ENCODE measurements at regions not wholly inside any gene's neighbourhood (a gene's known extent, or its start where the extent isn't known, plus 50 kb on each side); places are given as distances from the start of the nearest gene placed in this dataset.

GRCh38 chr6:163726037-163726695 lies 311.6 kb downstream of the QKI start:
- CTCF ChIA-PET = no interaction called here
- no peak for DNase-seq (ENCODE audit: extremely low spot score)
- no peak for TF ChIP-seq BHLHE40 (IDR thresholded peaks at IDR 0.05; ENCODE audit: borderline replicate concordance)
- no peak for TF ChIP-seq ARNT (IDR thresholded peaks at IDR 0.05)
- no peak for TF ChIP-seq L3MBTL2 (conservative IDR thresholded peaks at IDR 0.05)
- TF ChIP-seq FOXK2 (IDR thresholded peaks at IDR 0.05) = no peak
- no peak for TF ChIP-seq HDGF (IDR thresholded peaks at IDR 0.05; ENCODE audit: borderline replicate concordance)
- no peak for TF ChIP-seq FOXA1 (IDR thresholded peaks at IDR 0.05)
- TF ChIP-seq TARDBP (IDR thresholded peaks at IDR 0.05) = no peak
- no peak for TF ChIP-seq ZNF384 (IDR thresholded peaks at IDR 0.05)
- POLR2A ChIA-PET = no interaction called here

GRCh38 chr6:163725008-163725941 lies 310.8 kb downstream of the QKI start:
- DNase-seq (ENCODE audit: extremely low spot score) = no peak
- ChIA-PET CTCF (no interaction called here), POLR2A (no interaction called here)
- no peak for TF ChIP-seq SUZ12 (IDR thresholded peaks at IDR 0.05)
- TF ChIP-seq ARNT (IDR thresholded peaks at IDR 0.05) = no peak
- no peak for TF ChIP-seq NFRKB (IDR thresholded peaks at IDR 0.05)
- TF ChIP-seq, protein P1, sequence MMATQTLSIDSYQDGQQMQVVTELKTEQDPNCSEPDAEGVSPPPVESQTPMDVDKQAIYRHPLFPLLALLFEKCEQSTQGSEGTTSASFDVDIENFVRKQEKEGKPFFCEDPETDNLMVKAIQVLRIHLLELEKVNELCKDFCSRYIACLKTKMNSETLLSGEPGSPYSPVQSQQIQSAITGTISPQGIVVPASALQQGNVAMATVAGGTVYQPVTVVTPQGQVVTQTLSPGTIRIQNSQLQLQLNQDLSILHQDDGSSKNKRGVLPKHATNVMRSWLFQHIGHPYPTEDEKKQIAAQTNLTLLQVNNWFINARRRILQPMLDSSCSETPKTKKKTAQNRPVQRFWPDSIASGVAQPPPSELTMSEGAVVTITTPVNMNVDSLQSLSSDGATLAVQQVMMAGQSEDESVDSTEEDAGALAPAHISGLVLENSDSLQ (IDR thresholded peaks at IDR 0.05) = no peak

DNA sequence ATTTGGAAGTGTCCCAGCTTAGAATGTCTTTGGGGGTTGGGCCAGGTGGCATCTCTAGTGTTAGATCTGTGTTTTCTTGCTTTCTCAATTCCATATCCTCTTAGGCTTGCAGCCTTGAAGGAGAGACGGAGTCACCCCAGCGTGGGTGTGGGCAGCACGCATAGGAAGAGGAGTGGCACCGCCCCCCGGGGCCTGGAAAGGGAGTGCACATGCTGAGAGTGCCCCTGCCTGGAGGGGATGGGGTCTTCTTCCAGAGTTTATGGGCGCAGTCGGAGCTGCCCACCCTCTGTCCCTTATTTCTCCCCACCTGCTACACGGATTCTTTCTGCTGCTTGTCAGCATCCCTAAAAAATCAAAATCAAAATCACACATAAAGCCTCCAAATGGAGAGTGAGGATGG lies 309.7 kb downstream of the QKI start:
- CTCF ChIA-PET = no interaction called here
- POLR2A ChIA-PET = no interaction called here
- DNase-seq (ENCODE audit: extremely low spot score) = no peak
- TF ChIP-seq SP1 (IDR thresholded peaks at IDR 0.05) (no peak), FOXK2 (IDR thresholded peaks at IDR 0.05) (no peak), ZNF384 (IDR thresholded peaks at IDR 0.05) (no peak), FOXA1 (IDR thresholded peaks at IDR 0.05) (no peak), L3MBTL2 (conservative IDR thresholded peaks at IDR 0.05) (no peak), NFRKB (IDR thresholded peaks at IDR 0.05) (no peak), LEF1 (IDR thresholded peaks at IDR 0.05; ENCODE audit: borderline replicate concordance) (no peak), ELF4 (IDR thresholded peaks at IDR 0.05) (no peak), FOXM1 (IDR thresholded peaks at IDR 0.05; ENCODE audit: borderline replicate concordance) (no peak), BHLHE40 (IDR thresholded peaks at IDR 0.05; ENCODE audit: borderline replicate concordance) (no peak), ARNT (IDR thresholded peaks at IDR 0.05) (no peak), CTBP1 (IDR thresholded peaks at IDR 0.05; ENCODE audit: borderline replicate concordance) (no peak), SUZ12 (IDR thresholded peaks at IDR 0.05) (no peak), HDGF (IDR thresholded peaks at IDR 0.05; ENCODE audit: borderline replicate concordance) (no peak)
- TF ChIP-seq, protein P1 (IDR thresholded peaks at IDR 0.05) = no peak

DNA sequence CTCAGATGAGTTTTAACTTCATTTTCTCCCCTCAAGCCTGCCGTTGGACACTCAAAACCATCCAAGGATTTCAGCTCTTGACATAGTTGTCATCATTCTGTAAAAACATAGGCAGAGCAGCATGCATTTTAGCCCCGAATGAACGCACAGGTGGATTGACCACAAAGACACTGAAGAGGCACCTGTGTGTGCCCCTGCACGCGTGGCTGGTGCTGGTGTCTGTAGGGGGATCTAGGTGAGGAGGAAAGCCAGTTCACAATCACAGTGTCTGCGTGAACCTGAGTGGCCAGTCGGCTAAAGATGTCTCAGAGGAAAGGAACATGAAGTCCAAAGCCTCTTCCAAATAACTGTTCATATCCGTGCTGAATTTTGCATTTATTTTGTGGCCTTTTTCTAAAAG lies 309.2 kb downstream of the QKI start:
- no peak for DNase-seq (ENCODE audit: extremely low spot score)
- ChIA-PET POLR2A (no interaction called here), CTCF (interaction anchor here (0.6 kb wide), 1 partner anchor 35 kb away, joined by 8 read pairs; no protein-coding TSS in a partner anchor)
- TF ChIP-seq BHLHE40 (IDR thresholded peaks at IDR 0.05; ENCODE audit: borderline replicate concordance) (no peak), FOXA1 (IDR thresholded peaks at IDR 0.05) (no peak), NFRKB (IDR thresholded peaks at IDR 0.05) (no peak), ELF4 (IDR thresholded peaks at IDR 0.05) (no peak), SP1 (IDR thresholded peaks at IDR 0.05) (no peak), TARDBP (IDR thresholded peaks at IDR 0.05) (no peak), HDGF (IDR thresholded peaks at IDR 0.05; ENCODE audit: borderline replicate concordance) (no peak), CTBP1 (IDR thresholded peaks at IDR 0.05; ENCODE audit: borderline replicate concordance) (no peak), FOXM1 (IDR thresholded peaks at IDR 0.05; ENCODE audit: borderline replicate concordance) (no peak), FOXK2 (IDR thresholded peaks at IDR 0.05) (no peak), ZNF384 (IDR thresholded peaks at IDR 0.05) (no peak)
- TF ChIP-seq, protein P1 (IDR thresholded peaks at IDR 0.05) = no peak

GRCh38 chr6:163721922-163722692 lies 307.6 kb downstream of the QKI start:
- ChIA-PET CTCF (no interaction called here), POLR2A (no interaction called here)
- no peak for TF ChIP-seq FOXK2 (IDR thresholded peaks at IDR 0.05)
- no peak for DNase-seq (ENCODE audit: extremely low spot score)

GRCh38 chr6:163721435-163721834 lies 306.9 kb downstream of the QKI start:
- POLR2A ChIA-PET = no interaction called here
- TF ChIP-seq NFRKB (IDR thresholded peaks at IDR 0.05) (no peak), LEF1 (IDR thresholded peaks at IDR 0.05; ENCODE audit: borderline replicate concordance) (no peak), ELF4 (IDR thresholded peaks at IDR 0.05) (no peak)
- CTCF ChIA-PET = no interaction called here
- DNase-seq (ENCODE audit: extremely low spot score) = no peak

Measured in HEK293T (cell line).